Sigmoid colon (tissue), 4 donors: ENCODE measurements at regions not wholly inside any gene's neighbourhood (a gene's known extent, or its start where the extent isn't known, plus 50 kb on each side); places are given as distances from the start of the nearest gene placed in this dataset.
"Not testable (repeated sequence)": the region's sequence is repeated elsewhere in the genome, so short reads cannot be mapped to it uniquely, and the experiment has no call there.

Source experiments
- CTCF ChIP-seq, 4 experiments: fragments of 450-650 bp in 3 of 4; fragments of 200-600 bp in 1 of 4; IDR thresholded peaks; one replicate each; pipeline ENCODE4 v1.5.1; 2016 to 2019; ENCODE audit warnings: antibody characterized with exemption in 4 of 4, mild to moderate bottlenecking in 3 of 4, moderate library complexity in 2 of 4
- EP300 ChIP-seq, 4 donors: sonication (generic); formaldehyde crosslinking; IDR thresholded peaks; one replicate each; pipeline ENCODE4 v1.6.1; 2017; ENCODE audit warnings: antibody characterized with exemption in 4 of 4
- POLR2A ChIP-seq, 2 donors: fragments of 450-650 bp; IDR thresholded peaks; one replicate each; pipeline ENCODE4 v1.6.1; 2016; ENCODE audit warnings: antibody characterized with exemption in 2 of 2, mild to moderate bottlenecking in 2 of 2, moderate library complexity in 2 of 2
- POLR2AphosphoS5 ChIP-seq, 4 donors: sonication (generic); formaldehyde crosslinking; IDR thresholded peaks; one replicate each; pipeline ENCODE4 v1.6.1; 2017; ENCODE audit warnings: antibody characterized with exemption in 4 of 4

- TF ChIP-seq POLR2AphosphoS5, POLR2A, EP300, CTCF (IDR thresholded peaks at IDR 0.05): not testable (repeated sequence)
Observed at GRCh38 chr3:197359476-197359875, 61.1 kb upstream of the DLG1 start.
